Neural progenitor cell (in vitro differentiated cells): ENCODE measurements at regions not wholly inside any gene's neighbourhood (a gene's known extent, or its start where the extent isn't known, plus 50 kb on each side); places are given as distances from the start of the nearest gene placed in this dataset.

Experiments
- EZH2phosphoT487 ChIP-seq: fragments of 200-600 bp; sonication (generic); IDR thresholded peaks from 2 replicates; pipeline ENCODE4 v1.6.1; 2017; ENCODE audit warnings: antibody characterized with exemption
- TF ChIP-seq, protein P1 (sequence below): fragments of 200-600 bp; sonication (generic); IDR thresholded peaks from 2 replicates; pipeline ENCODE4 v1.5.1; 2017; ENCODE audit warnings: antibody characterized with exemption, mild to moderate bottlenecking

DNA sequence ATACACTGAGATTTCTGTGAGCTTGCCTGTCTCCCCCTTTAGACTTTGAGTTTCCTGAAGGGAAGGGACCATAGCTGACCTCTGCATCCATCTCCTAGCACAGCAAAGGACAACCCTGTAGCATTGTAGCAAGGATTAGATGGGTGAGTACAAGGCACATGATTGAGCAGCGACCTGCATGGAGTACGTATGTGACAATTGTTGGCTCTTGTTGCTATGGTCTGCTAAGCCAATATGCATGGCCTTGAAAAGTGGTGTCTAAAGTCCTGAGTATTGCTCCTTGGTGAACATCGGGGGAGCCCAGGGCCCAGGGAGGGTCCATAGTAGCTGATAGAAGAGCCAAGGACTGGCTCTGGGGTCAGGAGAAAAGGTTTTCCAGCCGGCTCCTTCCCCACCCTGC lies 365.0 kb upstream of the CHD6 start:
- TF ChIP-seq EZH2phosphoT487, result no peak
- TF ChIP-seq, protein P1, sequence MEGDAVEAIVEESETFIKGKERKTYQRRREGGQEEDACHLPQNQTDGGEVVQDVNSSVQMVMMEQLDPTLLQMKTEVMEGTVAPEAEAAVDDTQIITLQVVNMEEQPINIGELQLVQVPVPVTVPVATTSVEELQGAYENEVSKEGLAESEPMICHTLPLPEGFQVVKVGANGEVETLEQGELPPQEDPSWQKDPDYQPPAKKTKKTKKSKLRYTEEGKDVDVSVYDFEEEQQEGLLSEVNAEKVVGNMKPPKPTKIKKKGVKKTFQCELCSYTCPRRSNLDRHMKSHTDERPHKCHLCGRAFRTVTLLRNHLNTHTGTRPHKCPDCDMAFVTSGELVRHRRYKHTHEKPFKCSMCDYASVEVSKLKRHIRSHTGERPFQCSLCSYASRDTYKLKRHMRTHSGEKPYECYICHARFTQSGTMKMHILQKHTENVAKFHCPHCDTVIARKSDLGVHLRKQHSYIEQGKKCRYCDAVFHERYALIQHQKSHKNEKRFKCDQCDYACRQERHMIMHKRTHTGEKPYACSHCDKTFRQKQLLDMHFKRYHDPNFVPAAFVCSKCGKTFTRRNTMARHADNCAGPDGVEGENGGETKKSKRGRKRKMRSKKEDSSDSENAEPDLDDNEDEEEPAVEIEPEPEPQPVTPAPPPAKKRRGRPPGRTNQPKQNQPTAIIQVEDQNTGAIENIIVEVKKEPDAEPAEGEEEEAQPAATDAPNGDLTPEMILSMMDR, result no peak
